ENCODE measurements at regions not wholly inside any gene's neighbourhood (a gene's known extent, or its start where the extent isn't known, plus 50 kb on each side); places are given as distances from the start of the nearest gene placed in this dataset.

GRCh38 chr7:27347276-27347640 lies 104.7 kb downstream of the EVX1 start:
- no peak overlapping the region for H3K4me3 ChIP-seq (replicated peaks in 1 of 3; ENCODE audit: insufficient read depth in 1 of 3, low read depth in 2 of 3, low read length in 3 of 3)
- ChIA-PET POLR2A (no interaction called here), CTCF (ENCODE audit: low intra/inter-chr PET ratio, low total read pairs) (no interaction called here)
- BruUV-seq (replicated peaks) = no TSS peak
- H3K27ac ChIP-seq (ENCODE audit: extremely low read length, insufficient read depth, low read length) = no peak overlapping the region
- FAIRE-seq (no peak), ATAC-seq (no peak), DNase-seq (ENCODE audit: low spot score) (no peak)
- peaks cover 10% of the 10 kb centered on the region for H3K4me1 ChIP-seq (ENCODE audit: insufficient read depth, low read length)
- no peaks in the 10 kb centered on the region for H3K9me3 ChIP-seq (ENCODE audit: low read length)
- H3K79me2 ChIP-seq (ENCODE audit: insufficient read depth, low read length) = no peaks in the 10 kb centered on the region
- no peak overlapping the region for H3K4me2 ChIP-seq (ENCODE audit: low read depth, low read length)
- in situ Hi-C loops (cut with HindIII; ENCODE audit: extremely low pct_ligation_motif_present, low pct_unique_long_range_greater_than_20kb) = no loop called here
- WGBS (ENCODE audit: low lambda C conversion rate) = 18% methylated on average over 4 of the region's 4 CpGs
- intact Hi-C loops (cut with micrococcal nuclease; ENCODE audit: unreplicated experiment) = no loop called here
- H2AFZ ChIP-seq (ENCODE audit: low read length) = no peak overlapping the region
- no peak for TF ChIP-seq ZNF207 (IDR thresholded peaks at IDR 0.05; ENCODE audit: borderline replicate concordance)
- no peak for TF ChIP-seq AGO1 (IDR thresholded peaks at IDR 0.05; ENCODE audit: low read depth, low read length, poor library complexity, severe bottlenecking)
- no peak for TF ChIP-seq POGK (CRISPR knock-in tag; conservative IDR thresholded peaks at IDR 0.05)
- TF ChIP-seq ZNF510 (CRISPR knock-in tag; IDR thresholded peaks at IDR 0.05; ENCODE audit: low read depth) = no peak
- no peak for TF ChIP-seq ZNF160 (CRISPR knock-in tag; IDR thresholded peaks at IDR 0.05)
- no peak for TF ChIP-seq TBP (CRISPR knock-in tag; IDR thresholded peaks at IDR 0.05)
- no peaks in the 10 kb centered on the region for H4K20me1 ChIP-seq (ENCODE audit: insufficient read depth, low read length)
- no peaks in the 10 kb centered on the region for H3K36me3 ChIP-seq (replicated peaks in 1 of 2; ENCODE audit: control insufficient read depth in 1 of 2, insufficient read depth in 2 of 2, low read length in 2 of 2)
- H3K9ac ChIP-seq (ENCODE audit: insufficient read depth, low read depth, low read length) = no peak overlapping the region
- peaks cover 0 to 19% of the 10 kb centered on the region in 2 experiments; a peak in 3 of 5 replicates for H3K27me3 ChIP-seq (ENCODE audit: control insufficient read depth in 1 of 2, insufficient read depth in 2 of 2, low read length in 2 of 2)

- no TSS peak for BruUV-seq (replicated peaks)
- intact Hi-C loops (cut with micrococcal nuclease; ENCODE audit: unreplicated experiment) = no loop called here
- Histone ChIP-seq H4K20me1 (ENCODE audit: insufficient read depth, low read length) (no peaks in the 10 kb centered on the region), H3K9me3 (ENCODE audit: low read length) (no peaks in the 10 kb centered on the region), H3K9ac (ENCODE audit: insufficient read depth, low read depth, low read length) (no peak overlapping the region), H3K27ac (ENCODE audit: extremely low read length, insufficient read depth, low read length) (no peak overlapping the region), H2AFZ (ENCODE audit: low read length) (no peak overlapping the region), H3K4me1 (ENCODE audit: insufficient read depth, low read length) (peaks cover 10% of the 10 kb centered on the region), H3K4me3 (replicated peaks in 1 of 3; ENCODE audit: insufficient read depth in 1 of 3, low read depth in 2 of 3, low read length in 3 of 3) (no peak overlapping the region), H3K79me2 (ENCODE audit: insufficient read depth, low read length) (no peaks in the 10 kb centered on the region), H3K4me2 (ENCODE audit: low read depth, low read length) (no peak overlapping the region), H3K36me3 (replicated peaks in 1 of 2; ENCODE audit: control insufficient read depth in 1 of 2, insufficient read depth in 2 of 2, low read length in 2 of 2) (no peaks in the 10 kb centered on the region), H3K27me3 (ENCODE audit: control insufficient read depth in 1 of 2, insufficient read depth in 2 of 2, low read length in 2 of 2) (peaks cover 0 to 19% of the 10 kb centered on the region in 2 experiments; a peak in 3 of 5 replicates)
- ATAC-seq (no peak), FAIRE-seq (no peak), DNase-seq (ENCODE audit: low spot score) (no peak)
- CTCF ChIA-PET (ENCODE audit: low intra/inter-chr PET ratio, low total read pairs) = no interaction called here
- 73% methylated on average over 2 of the region's 2 CpGs for WGBS (ENCODE audit: low lambda C conversion rate)
- POLR2A ChIA-PET = no interaction called here
- in situ Hi-C loops (cut with HindIII; ENCODE audit: extremely low pct_ligation_motif_present, low pct_unique_long_range_greater_than_20kb) = no loop called here
- TF ChIP-seq ZNF280B (CRISPR knock-in tag; IDR thresholded peaks at IDR 0.05; ENCODE audit: borderline replicate concordance) = no peak
- TF ChIP-seq PRMT3 (CRISPR knock-in tag; IDR thresholded peaks at IDR 0.05; ENCODE audit: borderline replicate concordance, low read depth) = no peak
- TF ChIP-seq ZBTB21 (CRISPR knock-in tag; IDR thresholded peaks at IDR 0.05) = no peak
- no peak for TF ChIP-seq DMTF1 (CRISPR knock-in tag; IDR thresholded peaks at IDR 0.05)
- no peak for TF ChIP-seq ZNF740 (CRISPR knock-in tag; IDR thresholded peaks at IDR 0.05)
- TF ChIP-seq HMGA1 (CRISPR knock-in tag; conservative IDR thresholded peaks at IDR 0.05) = no peak
Measured at GRCh38 chr7:27349621-27350020, 107.0 kb downstream of the EVX1 start.
